T-helper 2 cell treated with Interferon-gamma antibody and Interleukin-4, amounts not matched to agents 100 ng/mL and 5 ng/mL, for 36 hours (primary cell): ENCODE measurements at regions not wholly inside any gene's neighbourhood (a gene's known extent, or its start where the extent isn't known, plus 50 kb on each side); places are given as distances from the start of the nearest gene placed in this dataset.
"Not testable (repeated sequence)": the region's sequence is repeated elsewhere in the genome, so short reads cannot be mapped to it uniquely, and the experiment has no call there.

ENCODE experiments used
- intact Hi-C: fragments of 100-400 bp; cut with micrococcal nuclease; formaldehyde crosslinking; loops from one replicate; pipeline ENCODE4 v1.15.1; 2023

- intact Hi-C loops = no loop called here
These were observed 50.2 kb upstream of the PLET1 start for GRCh38 chr11:112310848-112311247.

DNA sequence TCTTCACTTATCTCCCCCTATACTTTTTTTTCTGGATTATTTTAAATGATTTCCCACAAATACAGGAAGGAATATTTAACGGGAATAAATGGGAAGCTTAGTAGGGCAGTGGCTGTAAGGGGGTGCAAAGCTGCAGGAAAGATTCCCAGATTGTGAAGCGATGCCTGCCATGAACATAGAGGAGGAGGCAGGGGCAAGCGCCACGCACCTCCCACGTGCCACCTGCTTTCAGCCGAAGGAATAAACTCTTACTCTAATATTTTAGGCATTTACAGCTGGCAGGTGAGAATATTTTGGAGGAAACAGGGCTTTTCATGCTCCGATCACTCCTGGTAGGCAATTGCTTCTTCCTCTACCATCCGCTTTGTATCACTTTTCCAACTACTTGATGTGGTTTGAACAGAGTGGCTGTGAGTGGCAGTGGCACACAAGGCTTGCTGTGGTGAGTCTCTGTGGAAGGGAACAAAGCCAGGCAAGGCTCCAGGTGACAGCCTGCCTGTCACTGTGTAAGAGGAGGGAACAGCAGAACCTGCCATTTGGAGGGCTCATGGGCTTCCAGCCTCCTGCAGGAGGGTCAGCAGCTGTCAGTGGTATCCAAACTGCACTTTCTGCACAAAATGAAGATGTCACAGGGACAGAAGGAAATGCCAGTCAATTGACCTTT lies 54.5 kb upstream of the PLET1 start:
- intact Hi-C loops = no loop called here

- intact Hi-C loops = no loop called here
These were observed 55.4 kb upstream of the PLET1 start for GRCh38 chr11:112315861-112316739.

- intact Hi-C loops = no loop called here
These were observed 56.3 kb upstream of the PLET1 start for GRCh38 chr11:112316971-112317370.

DNA sequence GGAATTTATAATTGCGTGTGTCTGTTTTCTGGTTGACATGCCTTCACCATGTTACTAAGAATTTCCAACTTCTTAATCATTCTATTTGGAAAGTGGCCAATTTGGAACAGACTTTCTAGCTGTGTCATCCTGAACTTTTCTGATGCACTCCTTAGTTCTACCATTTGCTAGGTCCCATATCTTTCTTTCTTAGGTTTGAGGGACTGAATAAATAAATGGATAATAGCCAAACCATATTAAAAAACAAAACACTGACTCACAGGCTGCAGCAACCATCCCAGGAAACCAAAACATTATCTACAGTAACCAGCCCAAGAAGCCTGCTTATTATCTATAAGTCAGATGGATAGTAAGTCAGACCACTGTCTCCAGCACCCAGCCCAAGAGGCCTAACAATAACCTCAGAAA lies 57.5 kb upstream of the PLET1 start:
- intact Hi-C loops = no loop called here

GRCh38 chr11:112318661-112319060 lies 58.0 kb upstream of the PLET1 start:
- intact Hi-C loops = no loop called here

DNA sequence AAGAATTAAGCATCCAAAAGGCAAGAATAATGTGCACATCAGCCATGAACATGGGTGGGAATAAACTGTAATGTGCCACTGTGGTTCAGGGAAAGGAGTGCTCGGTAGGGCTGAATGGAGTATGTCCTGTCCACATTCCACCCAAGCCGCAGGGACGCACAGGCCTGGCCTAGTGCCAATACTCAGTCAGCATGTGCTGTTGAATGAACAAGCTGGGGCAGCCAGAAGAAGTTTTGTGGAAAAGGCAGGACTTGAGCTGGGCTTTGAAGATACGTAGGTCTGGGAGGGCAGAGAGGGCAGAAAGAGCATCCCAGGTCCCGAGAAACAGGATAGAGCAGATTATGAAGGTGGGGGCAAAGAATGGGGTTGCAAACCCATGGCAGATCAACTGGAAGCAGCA lies 60.0 kb upstream of the PLET1 start:
- intact Hi-C loops = no loop called here

DNA sequence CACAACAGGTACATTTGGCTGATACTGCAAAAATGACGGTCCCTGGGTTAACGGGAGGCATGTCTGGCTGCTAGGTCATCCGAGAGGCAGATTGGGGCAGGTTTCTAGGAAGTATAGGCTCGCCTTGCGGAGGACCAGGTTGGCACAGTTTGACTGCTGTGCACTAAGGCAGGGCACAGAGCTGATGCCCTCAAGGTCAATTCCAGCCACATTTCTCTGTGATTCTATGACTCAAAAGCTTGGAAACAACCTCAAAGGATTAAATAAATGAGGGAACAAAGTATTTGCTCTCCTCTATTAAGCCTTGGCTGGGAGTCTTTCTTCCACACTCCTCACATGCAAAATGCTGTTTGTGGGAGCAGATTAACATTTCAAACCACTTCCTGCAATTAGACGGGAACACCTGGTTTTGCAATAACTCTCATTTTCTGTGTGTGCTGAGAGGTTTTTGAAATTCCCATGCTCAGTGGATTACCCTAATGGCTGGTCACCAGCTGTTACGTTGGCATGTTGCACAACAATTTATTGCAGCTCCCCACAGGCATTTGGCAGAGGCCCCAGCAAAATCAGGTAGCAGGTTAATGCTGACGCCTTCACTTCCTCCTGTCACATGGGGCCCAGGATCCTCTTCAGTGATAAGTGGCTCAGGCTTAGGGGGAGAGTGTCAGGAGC lies 61.0 kb upstream of the PLET1 start:
- intact Hi-C loops = no loop called here

DNA sequence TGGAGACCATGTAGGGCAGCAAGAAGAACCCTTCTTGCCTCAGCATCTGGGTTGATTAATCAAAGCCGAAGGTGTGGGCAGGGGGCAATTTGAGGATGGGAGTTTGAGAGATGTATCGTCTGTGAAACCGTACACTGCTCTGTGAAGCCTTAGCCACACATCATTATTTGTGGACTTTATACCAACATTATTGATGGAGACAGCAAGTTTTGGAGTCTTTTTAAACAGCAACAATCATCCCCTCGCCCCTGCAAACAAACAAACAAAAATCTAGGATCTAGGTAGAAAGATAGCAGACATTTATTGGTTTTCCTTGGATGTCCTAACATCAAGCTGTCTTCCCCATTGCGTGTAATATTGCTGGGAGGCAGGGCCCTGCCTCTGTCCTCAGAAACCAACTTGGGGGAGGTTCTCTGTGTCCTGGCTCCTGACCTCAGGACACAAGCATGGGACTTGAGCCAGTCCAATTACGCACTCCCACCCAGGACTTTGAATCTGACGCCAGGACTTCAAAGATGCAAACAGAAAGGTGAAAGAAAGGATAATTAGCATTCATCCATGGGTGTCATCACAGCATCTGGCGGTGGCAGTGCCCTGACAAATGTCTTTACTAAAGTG lies 61.6 kb upstream of the PLET1 start:
- intact Hi-C loops = no loop called here

GRCh38 chr11:112334381-112334780 lies 73.7 kb upstream of the PLET1 start:
- intact Hi-C loops = no loop called here

DNA sequence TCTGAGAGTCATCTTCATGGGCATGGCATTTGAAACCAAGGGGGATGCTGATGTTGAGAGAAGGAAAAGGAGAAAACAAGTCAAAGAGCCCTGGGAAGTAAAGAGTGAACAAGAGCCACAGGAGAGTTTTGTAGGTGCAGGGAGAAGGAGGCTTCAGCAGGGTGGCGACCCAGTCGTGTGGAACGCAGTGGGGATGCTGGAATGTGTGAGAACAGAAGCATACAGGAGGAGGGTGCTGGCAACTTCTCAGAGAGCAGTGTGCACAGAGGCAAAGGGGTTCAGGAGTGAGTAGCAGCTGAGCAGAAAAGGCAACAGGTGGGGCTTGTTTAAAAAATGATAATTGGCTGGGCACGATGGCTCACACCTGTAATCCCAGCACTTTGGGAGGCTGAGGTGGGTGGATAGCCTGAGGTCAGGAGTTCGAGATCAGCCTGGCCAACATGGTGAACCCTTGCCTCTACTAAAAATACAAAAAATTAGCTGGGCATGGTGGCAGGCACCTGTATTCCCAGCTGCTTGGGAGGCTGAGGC lies 75.8 kb upstream of the PLET1 start:
- intact Hi-C loops = no loop called here

GRCh38 chr11:112339566-112339965 lies 78.9 kb upstream of the PLET1 start:
- intact Hi-C loops = no loop called here

GRCh38 chr11:112343368-112344039 lies 82.8 kb upstream of the PLET1 start:
- intact Hi-C loops = no loop called here

DNA sequence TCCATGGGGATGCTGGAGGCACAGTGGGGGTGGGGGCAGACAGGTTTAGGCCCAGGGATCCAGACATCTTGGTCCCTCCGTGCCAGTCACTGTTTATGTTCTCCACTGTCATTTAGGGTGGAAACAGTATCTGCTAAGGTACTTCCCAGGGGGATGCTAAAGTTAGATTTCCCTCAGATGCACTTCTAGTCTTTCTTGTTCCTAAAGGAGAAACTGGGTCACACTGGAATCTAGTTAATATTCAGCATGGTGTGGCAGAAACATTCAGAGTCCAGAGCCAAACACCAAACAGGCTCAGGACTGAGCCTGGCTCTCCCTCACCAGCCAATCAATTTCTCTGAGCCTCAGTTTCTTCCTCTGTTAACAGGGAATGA lies 83.4 kb upstream of the PLET1 start:
- intact Hi-C loops = no loop called here

DNA sequence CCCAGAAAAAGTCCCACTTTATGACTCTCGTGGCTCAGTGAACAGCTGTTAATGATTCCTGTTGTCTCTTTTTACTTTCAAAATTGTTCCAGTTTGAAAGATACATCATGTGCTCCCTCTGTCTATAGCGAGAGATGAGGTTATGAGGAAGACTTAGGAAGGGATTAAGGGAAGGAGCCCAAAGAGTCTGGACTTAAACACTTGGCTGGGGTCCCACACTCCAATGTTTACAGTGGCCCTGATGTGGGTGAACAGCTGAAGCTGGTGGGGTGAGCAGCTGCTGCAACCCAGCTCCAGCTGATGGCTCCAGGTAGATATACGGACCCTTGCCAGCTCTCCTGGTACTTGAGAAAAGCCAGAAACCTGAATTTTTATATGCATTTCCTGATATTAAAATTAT lies 84.5 kb upstream of the PLET1 start:
- intact Hi-C loops = no loop called here

GRCh38 chr11:112345706-112346105 lies 85.0 kb upstream of the PLET1 start:
- intact Hi-C loops = no loop called here

DNA sequence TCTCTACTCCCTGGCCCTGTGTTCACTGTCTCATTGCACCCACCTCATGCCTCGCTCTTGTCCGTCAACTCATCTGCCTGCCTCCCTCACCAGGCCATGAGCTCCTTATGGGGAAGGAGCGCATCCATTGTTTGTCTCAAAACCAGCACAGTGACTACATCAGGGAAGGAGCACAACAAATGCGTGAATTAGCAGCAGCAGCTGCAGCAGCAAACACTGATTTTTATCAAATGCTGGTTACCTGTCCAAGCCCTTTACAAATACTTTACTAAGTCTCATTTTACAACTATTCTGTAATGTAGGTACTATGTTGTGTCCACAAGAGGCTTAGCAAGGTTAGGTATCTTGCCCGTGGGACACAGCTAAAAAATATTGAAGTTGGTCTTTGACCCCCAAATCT lies 85.9 kb upstream of the PLET1 start:
- intact Hi-C loops = no loop called here

DNA sequence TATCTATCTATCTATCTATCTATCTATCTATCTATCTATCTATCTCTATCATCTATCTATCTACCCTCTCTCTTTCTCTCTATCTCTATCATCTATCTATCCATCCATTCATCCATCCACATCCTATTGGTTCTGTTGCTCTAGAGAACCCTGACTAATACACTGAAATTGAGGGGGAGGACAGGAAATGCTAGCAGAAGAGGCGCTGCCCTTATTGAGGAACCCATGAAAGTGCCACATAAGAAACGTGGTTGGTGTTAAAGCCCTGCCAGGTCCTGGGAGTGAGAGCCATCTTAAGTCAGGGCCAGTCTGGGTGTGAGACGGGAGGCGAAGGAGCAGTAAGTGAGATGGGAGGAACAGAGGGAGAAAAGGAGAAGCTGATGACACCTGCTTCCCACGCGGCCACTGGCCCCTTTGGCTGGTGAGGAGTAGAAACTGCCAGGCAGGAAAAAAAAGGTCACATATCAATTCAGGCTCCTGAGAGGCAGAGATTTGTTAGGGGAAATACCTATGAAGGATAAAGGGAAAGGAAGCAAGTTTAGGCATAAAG lies 87.9 kb upstream of the PLET1 start:
- intact Hi-C loops = no loop called here

GRCh38 chr11:112351423-112351822 lies 90.8 kb upstream of the PLET1 start:
- intact Hi-C loops = not testable (repeated sequence)

DNA sequence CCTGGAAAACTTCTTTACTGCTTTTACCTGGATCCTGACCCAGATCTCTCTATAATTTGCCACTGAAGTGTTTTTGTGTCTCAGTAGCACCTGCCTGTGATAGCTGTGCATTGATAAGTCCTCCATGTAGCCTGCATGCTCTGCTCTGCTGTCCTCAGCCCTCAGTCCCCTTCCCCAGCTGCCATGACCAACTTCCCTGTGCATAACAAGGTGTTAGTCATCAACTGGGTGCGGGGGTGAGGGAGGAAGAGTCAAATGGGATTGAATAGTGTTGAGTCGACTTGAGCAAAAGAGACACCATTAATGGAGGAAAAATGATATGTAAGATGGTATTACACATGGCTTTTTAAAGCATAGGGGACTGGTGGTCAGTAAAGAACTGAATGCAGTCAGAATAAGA lies 92.2 kb upstream of the PLET1 start:
- intact Hi-C loops = no loop called here

DNA sequence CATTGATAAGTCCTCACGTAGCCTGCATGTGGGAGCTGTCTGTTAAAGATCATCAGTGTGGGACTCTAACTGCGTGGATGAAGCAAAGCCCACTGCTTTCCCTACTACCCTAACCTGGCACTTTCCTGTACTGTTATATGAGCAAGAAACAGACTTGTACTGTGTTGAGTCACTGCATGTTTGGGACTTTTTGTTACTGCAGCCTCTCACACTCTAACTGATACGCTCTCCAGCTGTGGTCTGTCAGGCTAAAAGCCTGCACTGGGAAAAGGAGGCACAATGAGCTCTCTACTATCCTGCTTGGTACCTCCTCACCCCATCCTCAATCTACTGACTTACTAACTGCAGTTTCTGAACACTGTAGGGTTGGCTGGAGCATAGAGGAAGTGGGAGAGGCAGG lies 93.7 kb upstream of the PLET1 start:
- intact Hi-C loops = no loop called here
